ENCODE measurements at regions not wholly inside any gene's neighbourhood (a gene's known extent, or its start where the extent isn't known, plus 50 kb on each side); places are given as distances from the start of the nearest gene placed in this dataset.

DNA sequence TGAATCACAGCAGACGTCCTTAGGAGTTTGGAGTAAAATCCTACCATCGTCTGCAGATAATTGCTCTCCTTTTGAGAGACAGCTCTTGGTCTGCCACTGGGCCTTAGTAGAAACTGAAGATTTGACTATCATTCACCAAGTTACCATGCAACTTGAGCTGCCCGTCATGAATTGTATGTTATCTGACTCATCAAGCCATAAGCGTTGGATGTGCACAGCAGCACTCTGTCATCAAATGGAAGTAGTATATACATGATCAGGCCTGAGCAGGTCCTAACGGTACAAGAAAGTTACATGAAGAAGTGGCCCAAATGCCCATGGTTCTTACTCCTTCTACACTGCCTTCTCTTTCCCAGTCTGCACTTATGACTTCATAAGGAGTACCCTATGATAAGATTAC lies 317.8 kb downstream of the GPATCH2 start:
- no peak for ATAC-seq
- no peak for DNase-seq (ENCODE audit: low spot score)

GRCh38 chr1:217311766-217312165 lies 319.1 kb downstream of the GPATCH2 start:
- ATAC-seq (no peak), DNase-seq (ENCODE audit: low spot score) (no peak)

DNA sequence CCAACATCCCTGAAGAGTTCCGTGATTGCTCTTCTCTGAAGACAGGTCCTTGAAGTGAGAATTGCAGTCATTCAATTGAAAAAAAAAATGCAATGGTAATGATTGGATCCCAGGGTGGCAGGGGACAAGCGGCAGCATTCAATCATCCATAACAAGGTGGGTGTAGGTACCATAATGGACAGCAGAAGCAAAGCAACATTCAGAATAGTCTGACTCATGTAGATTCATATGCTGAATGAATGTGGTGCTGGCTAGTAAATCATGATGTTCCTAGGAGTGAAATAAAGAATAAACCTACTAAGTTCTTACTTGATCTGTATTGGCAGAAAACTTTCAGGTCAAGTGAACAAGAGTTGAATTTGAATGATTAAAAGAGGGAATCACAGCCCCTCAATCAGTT lies 319.6 kb downstream of the GPATCH2 start:
- DNase-seq (ENCODE audit: low spot score) (no peak), ATAC-seq (no peak)

DNA sequence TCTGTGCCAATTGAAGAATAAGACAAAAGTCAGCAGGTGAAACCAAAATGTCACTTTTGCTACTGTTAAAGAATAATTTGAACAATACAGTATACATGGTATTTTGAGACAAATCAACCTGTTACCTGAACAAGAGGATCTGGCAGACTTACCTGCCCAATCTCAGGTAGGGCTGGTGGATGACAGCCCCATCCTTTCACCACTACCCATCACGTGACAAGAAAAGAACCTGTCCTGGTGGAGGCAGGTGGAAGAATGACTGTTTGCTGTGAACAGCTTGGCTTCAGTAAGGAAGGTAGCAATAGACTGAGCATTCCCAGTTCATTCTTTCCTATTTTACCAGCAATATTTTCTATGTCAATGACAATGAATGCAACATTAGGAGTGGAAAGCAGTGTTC lies 349.6 kb downstream of the GPATCH2 start:
- no peak for ATAC-seq
- no peak for DNase-seq (ENCODE audit: low spot score)

DNA sequence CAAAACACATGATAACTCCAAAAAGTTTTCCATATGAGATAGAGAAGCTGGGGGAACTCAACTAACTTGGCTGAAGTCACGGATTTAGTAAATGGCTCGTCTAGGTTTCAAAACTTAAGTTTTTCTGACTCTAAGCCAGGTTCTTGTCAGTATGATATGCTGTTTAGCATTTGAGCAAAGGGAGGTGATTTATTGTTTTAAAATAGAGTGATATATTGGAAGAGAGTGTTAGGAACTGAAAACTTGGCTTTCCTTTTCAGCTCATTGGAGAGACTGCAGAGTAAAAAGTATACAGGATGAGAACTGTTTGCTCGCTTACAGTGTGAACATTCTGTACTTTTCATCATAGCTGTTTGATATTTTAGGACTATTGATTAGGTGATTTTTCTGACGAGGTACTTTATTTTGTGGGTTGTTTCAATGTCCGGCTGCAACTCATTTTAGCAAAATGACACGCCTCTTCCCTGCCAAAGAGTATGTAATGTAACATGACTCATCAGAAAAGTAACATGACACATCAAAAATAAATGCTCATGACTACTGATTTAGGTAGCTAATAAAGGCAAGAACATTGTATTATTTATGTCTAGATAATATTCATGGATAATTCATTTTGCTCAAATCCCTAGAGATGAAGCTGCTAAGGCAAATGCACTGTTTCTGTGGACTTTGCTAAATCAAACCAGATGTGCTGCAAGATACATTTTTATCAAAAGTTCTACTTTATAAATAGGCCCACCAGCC lies 355.1 kb downstream of the GPATCH2 start:
- no peak for DNase-seq (ENCODE audit: low spot score)
- ATAC-seq: no peak

DNA sequence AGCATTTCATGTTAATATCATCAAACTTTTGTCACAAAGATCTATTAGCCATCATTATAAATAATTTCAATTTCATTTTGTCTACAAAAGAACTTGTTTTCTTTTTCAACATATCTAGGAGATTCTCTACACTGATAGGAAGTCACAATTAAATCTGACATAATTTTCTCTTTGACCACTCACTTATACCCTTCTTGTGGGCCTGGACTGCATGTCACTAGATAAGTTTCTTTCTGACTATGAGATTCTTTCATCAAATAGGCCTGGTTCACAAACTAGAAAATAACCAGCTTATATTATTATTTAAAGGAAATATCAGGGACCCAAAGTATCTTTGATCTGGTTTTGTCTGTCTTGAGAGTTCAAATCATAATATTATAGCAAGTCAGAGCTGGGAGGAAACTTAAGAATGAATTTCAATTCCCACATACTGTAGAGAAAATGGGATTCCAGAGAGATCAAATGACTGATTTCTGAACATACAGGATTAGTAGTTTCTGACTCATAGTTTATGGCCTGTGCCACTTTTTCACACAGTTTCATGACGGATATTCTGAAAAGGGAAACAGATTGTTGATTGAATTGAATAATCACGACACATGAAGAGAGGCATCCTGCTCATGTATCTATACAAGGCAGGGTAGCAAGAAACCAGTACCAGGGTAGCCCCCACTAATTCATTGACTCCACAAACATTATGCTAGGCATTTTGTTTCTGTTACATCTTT lies 355.8 kb downstream of the GPATCH2 start:
- ATAC-seq (no peak), DNase-seq (ENCODE audit: low spot score) (no peak)

DNA sequence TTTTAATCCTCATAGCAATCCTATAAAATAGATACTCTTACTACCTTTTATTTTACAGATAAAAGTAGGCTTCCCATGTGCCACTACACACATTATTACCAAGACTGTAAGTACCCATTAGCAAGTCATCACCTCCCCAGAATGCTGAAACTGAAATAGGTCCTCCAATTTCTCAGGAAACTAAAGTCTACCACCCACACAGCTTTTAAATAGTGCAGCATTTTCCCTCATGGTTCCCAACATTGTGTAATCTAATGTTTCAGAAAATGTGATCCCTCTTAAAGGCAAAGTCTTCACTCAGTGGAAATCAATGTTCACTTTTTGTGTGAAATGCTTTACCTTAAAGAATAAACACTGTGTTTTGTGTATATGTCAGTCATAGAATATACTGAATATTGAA lies 356.5 kb downstream of the GPATCH2 start:
- DNase-seq (ENCODE audit: low spot score) (no peak), ATAC-seq (no peak)

DNA sequence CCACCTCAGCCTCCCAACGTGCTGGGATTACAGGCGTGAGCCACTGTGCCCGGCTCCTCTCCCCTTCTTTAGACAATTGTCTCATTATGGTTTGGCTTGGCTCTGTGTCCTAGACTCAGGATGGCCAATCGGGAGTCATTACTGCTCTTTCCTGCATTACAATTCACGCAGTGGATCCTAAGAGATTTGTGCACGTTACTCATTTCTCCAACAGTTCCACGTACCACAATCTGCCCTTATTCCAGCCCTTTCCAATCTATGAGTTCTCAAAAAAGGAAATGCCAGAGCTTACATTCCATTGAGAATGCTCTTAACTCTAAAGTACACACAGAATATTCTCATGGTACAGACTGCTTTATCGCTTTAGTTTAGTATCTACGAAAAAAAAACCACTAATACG lies 357.0 kb downstream of the GPATCH2 start:
- no peak for DNase-seq (ENCODE audit: low spot score)
- ATAC-seq: no peak

DNA sequence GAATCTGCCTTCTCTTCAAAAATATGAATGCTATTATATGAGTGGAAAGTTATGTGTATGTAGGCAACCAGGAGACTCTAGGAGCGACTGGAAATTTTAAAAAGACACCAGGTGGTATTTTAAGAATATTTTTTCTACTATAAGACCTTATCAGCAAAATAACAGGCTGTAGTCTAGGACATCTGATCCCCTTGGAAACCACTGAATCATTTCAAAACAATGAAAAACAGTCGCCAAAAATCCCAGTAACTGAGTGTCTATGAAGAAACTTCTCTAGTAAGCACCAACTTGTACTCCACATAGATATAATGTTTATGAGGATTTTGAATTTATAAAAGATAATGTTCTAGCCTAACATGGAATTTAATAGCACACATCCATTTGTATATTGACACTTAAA lies 358.5 kb downstream of the GPATCH2 start:
- ATAC-seq (no peak), DNase-seq (ENCODE audit: low spot score) (no peak)

DNA sequence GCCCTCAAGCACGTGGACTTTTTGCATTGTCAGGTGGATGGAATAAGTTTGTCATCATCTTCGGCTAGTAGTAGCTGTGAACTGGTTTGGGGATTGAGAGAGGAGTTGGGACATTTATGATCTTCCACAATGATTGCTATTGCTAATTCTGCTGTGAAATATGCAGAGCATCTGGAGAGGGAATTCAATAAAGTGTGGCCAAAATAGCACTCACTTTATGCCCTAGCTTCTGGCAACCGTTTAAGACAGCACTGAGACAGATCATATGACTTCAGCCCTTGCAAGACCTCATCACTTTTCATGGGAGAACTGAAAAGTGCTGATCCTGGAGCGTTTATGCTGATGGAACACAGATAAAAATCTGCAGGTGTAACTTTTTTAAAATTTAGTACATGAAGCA lies 360.8 kb downstream of the GPATCH2 start:
- ATAC-seq: no peak
- DNase-seq (ENCODE audit: low spot score): no peak

- DNase-seq (ENCODE audit: low spot score): no peak
- no peak for ATAC-seq
These were observed 362.8 kb downstream of the GPATCH2 start for GRCh38 chr1:217268058-217268457.

GRCh38 chr1:217261636-217262035 lies 369.3 kb downstream of the GPATCH2 start:
- no peak for ATAC-seq
- no peak for DNase-seq (ENCODE audit: low spot score)

DNA sequence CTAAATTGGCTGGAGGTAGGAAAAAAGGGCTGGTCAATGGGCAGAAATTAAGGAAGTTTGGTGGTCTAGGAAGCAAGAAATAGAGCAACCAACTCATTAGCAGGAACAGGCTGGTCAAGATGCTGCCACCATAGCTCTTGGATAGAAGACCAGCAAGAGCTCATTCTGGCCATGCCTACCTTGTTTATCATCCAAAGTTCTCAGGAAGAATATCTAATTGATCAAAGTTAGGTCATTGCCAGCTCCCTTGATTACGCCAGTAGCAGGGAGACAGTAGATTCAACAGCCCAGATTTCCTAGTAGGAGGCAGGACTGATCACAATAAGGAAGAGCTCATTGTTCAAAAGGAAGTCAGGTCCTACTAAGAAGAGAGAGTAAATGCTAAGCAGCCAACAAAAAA lies 370.2 kb downstream of the GPATCH2 start:
- no peak for DNase-seq (ENCODE audit: low spot score)
- ATAC-seq: no peak

- ATAC-seq (no peak), DNase-seq (ENCODE audit: low spot score) (no peak)
These were observed 376.9 kb downstream of the GPATCH2 start for GRCh38 chr1:217253985-217254384.

DNA sequence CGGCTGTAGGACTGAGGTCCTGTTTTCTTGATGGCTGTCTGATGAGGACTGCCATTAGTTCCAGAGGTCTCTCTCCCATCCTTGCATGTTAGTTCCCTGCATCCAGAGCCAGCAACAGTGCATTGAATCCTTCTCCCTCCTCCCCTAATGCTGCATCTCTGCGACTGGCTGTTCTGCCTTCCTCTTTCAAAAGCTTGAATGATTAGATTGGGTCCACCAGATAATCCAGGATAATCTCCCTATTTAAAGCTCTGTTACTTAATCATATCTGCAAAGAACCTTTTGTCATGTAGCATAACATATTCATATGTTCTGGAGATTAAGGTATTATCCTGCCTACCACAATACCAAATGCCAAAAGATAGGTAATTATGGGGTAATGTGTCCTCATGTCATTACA lies 377.5 kb downstream of the GPATCH2 start:
- DNase-seq (ENCODE audit: low spot score) (no peak), ATAC-seq (no peak)

GRCh38 chr1:217251121-217251520 lies 379.8 kb downstream of the GPATCH2 start:
- ATAC-seq (no peak), DNase-seq (ENCODE audit: low spot score) (no peak)

GRCh38 chr1:217249857-217250256 lies 381.0 kb downstream of the GPATCH2 start:
- DNase-seq (ENCODE audit: low spot score) (no peak), ATAC-seq (no peak)

GRCh38 chr1:217244971-217245370 lies 385.9 kb downstream of the GPATCH2 start:
- no peak for ATAC-seq
- DNase-seq (ENCODE audit: low spot score): no peak

DNA sequence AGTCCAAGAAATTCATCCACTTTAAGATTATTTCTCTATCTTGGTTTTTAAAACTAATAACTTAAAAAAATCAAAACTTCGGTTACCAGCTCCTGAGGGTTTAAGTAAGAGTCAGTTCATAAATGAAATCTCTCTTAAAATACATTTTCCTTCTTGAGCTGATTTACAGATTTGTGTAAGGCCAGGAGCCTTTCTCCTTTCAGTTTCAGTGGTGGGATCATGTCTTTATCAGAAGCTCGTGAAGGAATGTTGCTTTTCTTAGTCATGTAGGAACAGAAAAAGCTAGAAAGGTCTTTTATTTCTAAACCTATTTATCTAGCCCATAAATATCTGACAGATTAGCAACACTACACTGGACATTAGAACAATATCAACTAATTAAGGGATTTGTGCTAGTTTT lies 390.2 kb downstream of the GPATCH2 start:
- no peak for DNase-seq (ENCODE audit: low spot score)
- no peak for ATAC-seq

GRCh38 chr1:217238945-217239344 lies 391.9 kb downstream of the GPATCH2 start:
- DNase-seq (ENCODE audit: low spot score): no peak
- ATAC-seq: no peak

GRCh38 chr1:217230412-217230811 lies 400.5 kb downstream of the GPATCH2 start:
- no peak for ATAC-seq

GRCh38 chr1:217228689-217229088 lies 402.2 kb downstream of the GPATCH2 start:
- peak; percentile 89 for ATAC-seq
- DNase-seq (ENCODE audit: low spot score): no peak

More at GRCh38 chr1:217230412-217230811, 400.5 kb downstream of the GPATCH2 start:
- DNase-seq (ENCODE audit: low spot score): no peak

- DNase-seq (ENCODE audit: low spot score) (no peak), ATAC-seq (no peak)
These were observed 406.7 kb downstream of the GPATCH2 start for GRCh38 chr1:217224201-217224600.
